CD14-positive monocyte (primary cell): ENCODE measurements at regions not wholly inside any gene's neighbourhood (a gene's known extent, or its start where the extent isn't known, plus 50 kb on each side); places are given as distances from the start of the nearest gene placed in this dataset.
"Not testable (repeated sequence)": the region's sequence is repeated elsewhere in the genome, so short reads cannot be mapped to it uniquely, and the experiment has no call there.

Source experiments
- DNase-seq, 3 donors: peaks; one replicate each; pipeline ENCODE4 v3.0.0-alpha.2; 2011 to 2022
- H2AFZ ChIP-seq: 2 replicates; pipeline ENCODE4 v1.6.0; 2012; ENCODE audit warnings: mild to moderate bottlenecking, low read depth, low read length, inconsistent platforms; ENCODE audit not compliant: insufficient read depth, poor library complexity, severe bottlenecking
- H3K27ac ChIP-seq, 2 donors: 1 replicate in 1 of 2; 2 replicates in 1 of 2; pipeline ENCODE4 v1.5.1; 2012 to 2013; ENCODE audit warnings: low read length in 2 of 2, control low read depth in 1 of 2, inconsistent platforms in 1 of 2, low read depth in 1 of 2, mild to moderate bottlenecking in 1 of 2
- H3K27me3 ChIP-seq, 2 donors: one replicate each; pipeline versions ENCODE4 v1.6.0 to v1.6.1; 2011 to 2013; ENCODE audit warnings: low read length in 2 of 2; ENCODE audit not compliant: control insufficient read depth in 2 of 2, insufficient read depth in 2 of 2
- H3K36me3 ChIP-seq, 2 donors: replicated peaks in 1 of 2; 1 replicate in 1 of 2; 2 replicates in 1 of 2; pipeline versions ENCODE4 v1.5.1 to v1.6.1; 2012 to 2013; ENCODE audit warnings: low read length in 2 of 2, control low read depth in 1 of 2, inconsistent platforms in 1 of 2, mild to moderate bottlenecking in 1 of 2; ENCODE audit not compliant: insufficient read depth in 2 of 2, control insufficient read depth in 1 of 2
- H3K4me1 ChIP-seq, 2 donors: 1 replicate in 1 of 2; 2 replicates in 1 of 2; pipeline versions ENCODE4 v1.5.1 to v1.6.1; 2012 to 2013; ENCODE audit warnings: low read length in 2 of 2, control low read depth in 1 of 2, inconsistent platforms in 1 of 2, mild to moderate bottlenecking in 1 of 2, moderate library complexity in 1 of 2; ENCODE audit not compliant: insufficient read depth in 2 of 2, control insufficient read depth in 1 of 2
- H3K4me2 ChIP-seq: replicated peaks from 2 replicates; pipeline ENCODE3; 2012; ENCODE audit warnings: low read length, moderate library complexity, mild to moderate bottlenecking; ENCODE audit not compliant: poor library complexity, severe bottlenecking; ENCODE audit errors: extremely low read depth
- H3K4me3 ChIP-seq, 3 experiments: fragments of 200-600 bp in 1 of 3; sonication (generic) in 1 of 3; replicated peaks in 1 of 3; 1 replicate in 2 of 3; 2 replicates in 1 of 3; pipeline ENCODE4 v1.5.1; 2011 to 2013; ENCODE audit warnings: low read length in 3 of 3, mild to moderate bottlenecking in 3 of 3, control low read depth in 2 of 3, low read depth in 2 of 3, inconsistent platforms in 1 of 3, moderate library complexity in 1 of 3
- H3K79me2 ChIP-seq: 2 replicates; pipeline ENCODE4 v1.6.0; 2012; ENCODE audit warnings: mild to moderate bottlenecking, control low read depth, inconsistent platforms, low read length, moderate library complexity; ENCODE audit not compliant: insufficient read depth
- H3K9ac ChIP-seq: 2 replicates; pipeline ENCODE4 v1.6.0; 2017; ENCODE audit warnings: low read length, mild to moderate bottlenecking; ENCODE audit not compliant: insufficient read depth, poor library complexity, severe bottlenecking
- H3K9me3 ChIP-seq, 2 donors: replicated peaks in 1 of 2; 1 replicate in 1 of 2; 2 replicates in 1 of 2; pipeline versions ENCODE4 v1.5.1 to v1.6.1; 2012 to 2013; ENCODE audit warnings: low read length in 2 of 2, control low read depth in 1 of 2; ENCODE audit not compliant: control insufficient read depth in 1 of 2, insufficient read depth in 1 of 2
- H4K20me1 ChIP-seq: 2 replicates; pipeline ENCODE4 v1.6.0; 2012; ENCODE audit warnings: mild to moderate bottlenecking, low read length, control low read depth, moderate library complexity; ENCODE audit not compliant: insufficient read depth
- H3K27ac Mint-ChIP-seq, 7 donors: one replicate each; pipeline ENCODE4 v1.8.0; 2020; ENCODE audit warnings: mild to moderate bottlenecking in 7 of 7, mixed read lengths in 7 of 7, moderate library complexity in 6 of 7, inconsistent platforms in 2 of 7
- H3K27me3 Mint-ChIP-seq, 3 donors: one replicate each; pipeline ENCODE4 v1.8.0; 2021 to 2022; ENCODE audit warnings: low read depth in 3 of 3, mild to moderate bottlenecking in 3 of 3, mixed read lengths in 3 of 3, moderate library complexity in 3 of 3, inconsistent platforms in 1 of 3
- H3K36me3 Mint-ChIP-seq, 2 donors: one replicate each; pipeline ENCODE4 v1.8.0; 2020; ENCODE audit warnings: mixed read lengths in 2 of 2, inconsistent platforms in 1 of 2, mild to moderate bottlenecking in 1 of 2
- H3K4me1 Mint-ChIP-seq: one replicate; pipeline ENCODE4 v1.8.0; 2020; ENCODE audit warnings: mild to moderate bottlenecking, mixed read lengths
- H3K4me3 Mint-ChIP-seq, 2 donors: one replicate each; pipeline ENCODE4 v1.8.0; 2020; ENCODE audit warnings: mild to moderate bottlenecking in 2 of 2, mixed read lengths in 2 of 2, moderate library complexity in 1 of 2
- H3K9me3 Mint-ChIP-seq, 7 donors: one replicate each; pipeline ENCODE4 v1.8.0; 2020 to 2022; ENCODE audit warnings: mixed read lengths in 7 of 7, mild to moderate bottlenecking in 6 of 7, moderate library complexity in 6 of 7, inconsistent platforms in 2 of 7
- WGBS: methylation state at CpG from one replicate; pipeline ENCODE4 v1.1.5; 2013; ENCODE audit warnings: missing lambda C conversion rate; ENCODE audit not compliant: insufficient coverage; 5-methylcytosine and 5-hydroxymethylcytosine counted together
- intact Hi-C, 2 donors: fragments of 100-400 bp; cut with micrococcal nuclease; formaldehyde crosslinking; loops; one replicate each; pipeline versions ENCODE4 v1.15.0 to v1.15.1; 2023
- TF ChIP-seq, protein P1 (sequence below): fragments of 200-600 bp; IDR thresholded peaks from one replicate; pipeline ENCODE4 v1.8.0; 2022; ENCODE audit warnings: antibody characterized with exemption, mild to moderate bottlenecking

DNA sequence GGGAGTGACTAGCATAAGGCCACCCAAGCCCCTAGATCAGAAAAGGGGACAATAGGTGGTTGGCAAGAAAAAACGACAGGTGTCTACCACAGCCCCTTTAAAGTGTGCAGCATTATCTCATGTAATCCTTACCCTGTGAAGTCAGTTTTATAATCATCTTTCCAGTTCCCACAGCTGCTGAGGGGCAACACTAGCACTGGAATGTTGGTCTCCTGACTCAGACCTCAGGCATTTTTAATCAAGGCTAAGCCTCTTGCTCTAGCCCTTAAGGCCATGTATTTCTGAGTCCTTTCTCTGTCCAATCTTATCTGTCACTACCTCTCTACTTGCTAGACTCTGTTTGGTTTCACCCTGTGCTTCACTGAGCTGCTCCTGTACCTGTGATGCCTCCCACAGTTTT lies 171.7 kb downstream of the TLE3 start:
- Histone ChIP-seq H4K20me1 (no peaks in the 10 kb centered on the region), H3K4me3 (no peak overlapping the region), H3K9me3 (peaks cover 21 to 24% of the 10 kb centered on the region in 2 donors), H3K4me2 (no peak overlapping the region), H3K27ac (no peak overlapping the region), H3K9ac (no peak overlapping the region), H3K36me3 (no peaks in the 10 kb centered on the region), H3K79me2 (no peaks in the 10 kb centered on the region), H3K4me1 (no peaks in the 10 kb centered on the region), H2AFZ (no peak overlapping the region), H3K27me3 (no peaks in the 10 kb centered on the region)
- intact Hi-C loops = no loop called here
- H3K36me3 Mint-ChIP-seq = no peaks in the 10 kb centered on the region
- peaks cover 13 to 34% (median 22%) of the 10 kb centered on the region in 7 donors for H3K9me3 Mint-ChIP-seq
- no CpG with 5 or more reads among the region's 1 CpG for WGBS
- no peak overlapping the region for H3K4me3 Mint-ChIP-seq
- H3K27me3 Mint-ChIP-seq = peaks cover 3 to 7% (median 7%) of the 10 kb centered on the region in 3 donors
- TF ChIP-seq, protein P1, sequence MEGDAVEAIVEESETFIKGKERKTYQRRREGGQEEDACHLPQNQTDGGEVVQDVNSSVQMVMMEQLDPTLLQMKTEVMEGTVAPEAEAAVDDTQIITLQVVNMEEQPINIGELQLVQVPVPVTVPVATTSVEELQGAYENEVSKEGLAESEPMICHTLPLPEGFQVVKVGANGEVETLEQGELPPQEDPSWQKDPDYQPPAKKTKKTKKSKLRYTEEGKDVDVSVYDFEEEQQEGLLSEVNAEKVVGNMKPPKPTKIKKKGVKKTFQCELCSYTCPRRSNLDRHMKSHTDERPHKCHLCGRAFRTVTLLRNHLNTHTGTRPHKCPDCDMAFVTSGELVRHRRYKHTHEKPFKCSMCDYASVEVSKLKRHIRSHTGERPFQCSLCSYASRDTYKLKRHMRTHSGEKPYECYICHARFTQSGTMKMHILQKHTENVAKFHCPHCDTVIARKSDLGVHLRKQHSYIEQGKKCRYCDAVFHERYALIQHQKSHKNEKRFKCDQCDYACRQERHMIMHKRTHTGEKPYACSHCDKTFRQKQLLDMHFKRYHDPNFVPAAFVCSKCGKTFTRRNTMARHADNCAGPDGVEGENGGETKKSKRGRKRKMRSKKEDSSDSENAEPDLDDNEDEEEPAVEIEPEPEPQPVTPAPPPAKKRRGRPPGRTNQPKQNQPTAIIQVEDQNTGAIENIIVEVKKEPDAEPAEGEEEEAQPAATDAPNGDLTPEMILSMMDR = no peak
- DNase-seq = no peak
- peaks cover 6% of the 10 kb centered on the region for H3K4me1 Mint-ChIP-seq
- H3K27ac Mint-ChIP-seq = peak overlapping the region in 1 of 7 donors; percentile 7

DNA sequence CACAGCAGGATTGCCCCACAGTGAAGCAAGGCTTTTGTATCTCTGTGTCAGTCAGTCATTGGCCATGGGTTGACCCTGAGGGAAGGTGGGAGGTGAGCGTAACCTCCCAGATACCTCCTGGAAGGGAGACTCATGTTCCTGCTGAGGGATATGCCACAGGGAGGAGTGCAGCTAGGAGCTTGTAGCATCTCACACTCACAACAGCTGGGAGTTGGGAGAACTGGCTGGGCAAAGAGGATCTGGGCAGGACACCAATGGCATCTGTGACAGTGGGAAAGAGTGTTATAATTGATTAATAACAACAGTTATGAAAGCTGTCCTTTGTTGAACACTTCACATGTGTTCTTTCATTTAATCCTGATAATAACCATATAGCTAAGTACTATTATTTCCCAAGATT lies 171.0 kb downstream of the TLE3 start:
- Mint-ChIP-seq H3K27ac (no peak overlapping the region), H3K27me3 (peaks cover 3 to 7% (median 5%) of the 10 kb centered on the region in 3 donors), H3K4me3 (no peak overlapping the region), H3K36me3 (no peaks in the 10 kb centered on the region), H3K4me1 (peaks cover 6% of the 10 kb centered on the region), H3K9me3 (peaks cover 13 to 34% (median 22%) of the 10 kb centered on the region in 7 donors)
- TF ChIP-seq, protein P1 = no peak
- no peaks in the 10 kb centered on the region for H4K20me1 ChIP-seq
- no peaks in the 10 kb centered on the region for H3K79me2 ChIP-seq
- no peak overlapping the region for H3K9ac ChIP-seq
- DNase-seq = no peak
- H3K4me3 ChIP-seq = no peak overlapping the region
- no peaks in the 10 kb centered on the region for H3K27me3 ChIP-seq
- no peak overlapping the region for H2AFZ ChIP-seq
- H3K4me2 ChIP-seq = no peak overlapping the region
- no peak overlapping the region for H3K27ac ChIP-seq
- WGBS = no CpG with 5 or more reads among the region's 1 CpG
- intact Hi-C loops = no loop called here
- no peaks in the 10 kb centered on the region for H3K36me3 ChIP-seq
- H3K4me1 ChIP-seq = no peaks in the 10 kb centered on the region
- peaks cover 21 to 24% of the 10 kb centered on the region in 2 donors for H3K9me3 ChIP-seq

DNA sequence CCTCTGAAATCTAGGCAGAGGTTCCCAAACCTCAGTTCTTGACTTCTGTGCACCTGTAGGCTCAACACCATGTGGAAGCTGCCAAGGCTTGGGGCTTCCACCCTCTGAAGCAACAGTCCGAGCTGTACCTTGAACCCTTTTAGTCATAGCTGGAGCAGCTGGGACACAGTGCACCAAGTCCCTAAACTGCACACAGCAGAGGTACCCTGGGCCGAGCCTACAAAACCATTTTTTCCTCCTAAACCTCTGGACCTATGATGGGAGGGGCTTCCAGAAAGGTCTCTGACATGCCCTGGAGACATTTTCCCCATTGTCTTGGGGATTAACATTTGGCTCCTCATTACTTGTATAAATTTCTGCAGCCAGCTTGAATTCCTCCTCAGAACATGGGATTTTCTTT lies 168.8 kb downstream of the TLE3 start:
- H3K36me3 Mint-ChIP-seq, intact Hi-C loops, H3K36me3 ChIP-seq, H3K4me2 ChIP-seq, H3K9ac ChIP-seq, H3K27me3 ChIP-seq, H3K27ac Mint-ChIP-seq, H3K4me1 ChIP-seq, H2AFZ ChIP-seq, H3K79me2 ChIP-seq, H3K4me3 Mint-ChIP-seq, DNase-seq, H3K27me3 Mint-ChIP-seq, H3K4me3 ChIP-seq, H3K27ac ChIP-seq, H4K20me1 ChIP-seq, H3K4me1 Mint-ChIP-seq: not testable (repeated sequence)
- 100% methylated on average over 1 of the region's 2 CpGs for WGBS
- peaks cover 12 to 33% (median 22%) of the 10 kb centered on the region in 7 donors for H3K9me3 Mint-ChIP-seq
- peaks cover 21 to 24% of the 10 kb centered on the region in 2 donors for H3K9me3 ChIP-seq
